BLaER1 (cell line): ENCODE measurements at regions not wholly inside any gene's neighbourhood (a gene's known extent, or its start where the extent isn't known, plus 50 kb on each side); places are given as distances from the start of the nearest gene placed in this dataset.

ENCODE experiments used
- H3K27ac ChIP-seq: shearing (Covaris generic); formaldehyde crosslinking; 2 replicates; pipeline ENCODE4 v1.8.1; 2022
- H3K27me3 ChIP-seq: shearing (Covaris generic); formaldehyde crosslinking; 2 replicates; pipeline ENCODE4 v1.8.1; 2022
- H3K36me3 ChIP-seq: shearing (Covaris generic); formaldehyde crosslinking; 2 replicates; pipeline ENCODE4 v1.8.1; 2022
- H3K4me1 ChIP-seq: shearing (Covaris generic); formaldehyde crosslinking; 2 replicates; pipeline ENCODE4 v1.8.1; 2022
- H3K4me2 ChIP-seq: shearing (Covaris generic); formaldehyde crosslinking; 2 replicates; pipeline ENCODE4 v1.8.1; 2022
- H3K4me3 ChIP-seq: shearing (Covaris generic); formaldehyde crosslinking; 2 replicates; pipeline ENCODE4 v1.8.1; 2022
- H3K9ac ChIP-seq: shearing (Covaris generic); formaldehyde crosslinking; 2 replicates; pipeline ENCODE4 v1.8.1; 2022
- H3K9me3 ChIP-seq: shearing (Covaris generic); formaldehyde crosslinking; 2 replicates; pipeline ENCODE4 v1.8.1; 2022
- H4K20me1 ChIP-seq: shearing (Covaris generic); formaldehyde crosslinking; 2 replicates; pipeline ENCODE4 v1.8.1; 2022
- Cebpa-rat ChIP-seq: shearing (Covaris generic); IDR thresholded peaks from 2 replicates; pipeline ENCODE4 v1.8.1; 2022

- no peaks in the 10 kb centered on the region for H4K20me1 ChIP-seq
- H3K4me1 ChIP-seq, result no peaks in the 10 kb centered on the region
- no peak overlapping the region for H3K27ac ChIP-seq
- no peaks in the 10 kb centered on the region for H3K36me3 ChIP-seq
- no peak for TF ChIP-seq Cebpa-rat
- peaks cover 16% of the 10 kb centered on the region for H3K9me3 ChIP-seq
- no peak overlapping the region for H3K9ac ChIP-seq
- H3K4me3 ChIP-seq, result no peak overlapping the region
- H3K27me3 ChIP-seq, result no peaks in the 10 kb centered on the region
- H3K4me2 ChIP-seq, result no peak overlapping the region
These were observed 307.7 kb downstream of the LMO4 start for GRCh38 chr1:87636198-87636892.

GRCh38 chr1:87638636-87639035 lies 310.0 kb downstream of the LMO4 start:
- Histone ChIP-seq H3K27ac (no peak overlapping the region), H3K4me3 (no peak overlapping the region), H4K20me1 (no peaks in the 10 kb centered on the region), H3K4me1 (no peaks in the 10 kb centered on the region), H3K36me3 (no peaks in the 10 kb centered on the region), H3K4me2 (no peak overlapping the region), H3K9me3 (peaks cover 16% of the 10 kb centered on the region), H3K27me3 (no peaks in the 10 kb centered on the region), H3K9ac (no peak overlapping the region)
- TF ChIP-seq Cebpa-rat, result no peak

- H3K9ac ChIP-seq, result no peak overlapping the region
- no peaks in the 10 kb centered on the region for H3K9me3 ChIP-seq
- H3K27me3 ChIP-seq, result no peaks in the 10 kb centered on the region
- H3K4me3 ChIP-seq, result no peak overlapping the region
- 0 out of 2 replicates have a peak, but pooled peaks cover 6% of the 10 kb centered on the region for H3K4me1 ChIP-seq
- TF ChIP-seq Cebpa-rat, result no peak
- H4K20me1 ChIP-seq, result no peaks in the 10 kb centered on the region
- no peak overlapping the region for H3K4me2 ChIP-seq
- no peak overlapping the region for H3K27ac ChIP-seq
- H3K36me3 ChIP-seq, result no peaks in the 10 kb centered on the region
These were observed 313.3 kb downstream of the LMO4 start for GRCh38 chr1:87641996-87642395.

GRCh38 chr1:87642581-87643221 lies 314.0 kb downstream of the LMO4 start:
- Histone ChIP-seq H3K27ac (no peak overlapping the region), H3K4me2 (no peak overlapping the region), H3K9ac (no peak overlapping the region), H3K4me3 (no peak overlapping the region), H3K9me3 (no peaks in the 10 kb centered on the region), H3K36me3 (no peaks in the 10 kb centered on the region), H4K20me1 (no peaks in the 10 kb centered on the region), H3K27me3 (no peaks in the 10 kb centered on the region), H3K4me1 (0 out of 2 replicates have a peak, but pooled peaks cover 6% of the 10 kb centered on the region)
- no peak for TF ChIP-seq Cebpa-rat

GRCh38 chr1:87644033-87644578 lies 315.4 kb downstream of the LMO4 start:
- no peak overlapping the region for H3K4me2 ChIP-seq
- no peaks in the 10 kb centered on the region for H3K36me3 ChIP-seq
- TF ChIP-seq Cebpa-rat, result no peak
- no peaks in the 10 kb centered on the region for H3K9me3 ChIP-seq
- H4K20me1 ChIP-seq, result no peaks in the 10 kb centered on the region
- no peak overlapping the region for H3K27ac ChIP-seq
- H3K4me1 ChIP-seq, result 0 out of 2 replicates have a peak, but pooled peaks cover 6% of the 10 kb centered on the region
- H3K27me3 ChIP-seq, result no peaks in the 10 kb centered on the region
- H3K9ac ChIP-seq, result no peak overlapping the region
- no peak overlapping the region for H3K4me3 ChIP-seq

- 0 out of 2 replicates have a peak, but pooled peaks cover 6% of the 10 kb centered on the region for H3K4me1 ChIP-seq
- H3K27ac ChIP-seq, result no peak overlapping the region
- no peaks in the 10 kb centered on the region for H3K36me3 ChIP-seq
- no peak overlapping the region for H3K4me3 ChIP-seq
- no peaks in the 10 kb centered on the region for H3K27me3 ChIP-seq
- no peaks in the 10 kb centered on the region for H3K9me3 ChIP-seq
- no peaks in the 10 kb centered on the region for H4K20me1 ChIP-seq
- TF ChIP-seq Cebpa-rat, result no peak
- H3K4me2 ChIP-seq, result no peak overlapping the region
- no peak overlapping the region for H3K9ac ChIP-seq
These were observed 316.0 kb downstream of the LMO4 start for GRCh38 chr1:87644579-87645190.

GRCh38 chr1:87647430-87648177 lies 318.9 kb downstream of the LMO4 start:
- no peaks in the 10 kb centered on the region for H4K20me1 ChIP-seq
- no peak overlapping the region for H3K4me2 ChIP-seq
- H3K27me3 ChIP-seq, result no peaks in the 10 kb centered on the region
- H3K27ac ChIP-seq, result no peak overlapping the region
- 0 out of 2 replicates have a peak, but pooled peaks cover 6% of the 10 kb centered on the region for H3K4me1 ChIP-seq
- no peak for TF ChIP-seq Cebpa-rat
- no peaks in the 10 kb centered on the region for H3K9me3 ChIP-seq
- H3K36me3 ChIP-seq, result no peaks in the 10 kb centered on the region
- no peak overlapping the region for H3K9ac ChIP-seq
- H3K4me3 ChIP-seq, result no peak overlapping the region

GRCh38 chr1:87648323-87649119 lies 319.8 kb downstream of the LMO4 start:
- Histone ChIP-seq H3K4me3 (no peak overlapping the region), H4K20me1 (no peaks in the 10 kb centered on the region), H3K9ac (no peak overlapping the region), H3K4me2 (no peak overlapping the region), H3K36me3 (no peaks in the 10 kb centered on the region), H3K9me3 (no peaks in the 10 kb centered on the region), H3K4me1 (0 out of 2 replicates have a peak, but pooled peaks cover 6% of the 10 kb centered on the region), H3K27me3 (no peaks in the 10 kb centered on the region), H3K27ac (no peak overlapping the region)
- no peak for TF ChIP-seq Cebpa-rat

GRCh38 chr1:87650306-87650705 lies 321.6 kb downstream of the LMO4 start:
- H3K27ac ChIP-seq, result no peak overlapping the region
- H3K4me2 ChIP-seq, result no peak overlapping the region
- TF ChIP-seq Cebpa-rat, result no peak
- no peaks in the 10 kb centered on the region for H3K9me3 ChIP-seq
- H3K4me1 ChIP-seq, result 0 out of 2 replicates have a peak, but pooled peaks cover 7% of the 10 kb centered on the region
- H3K36me3 ChIP-seq, result no peaks in the 10 kb centered on the region
- no peaks in the 10 kb centered on the region for H3K27me3 ChIP-seq
- H3K4me3 ChIP-seq, result no peak overlapping the region
- H4K20me1 ChIP-seq, result no peaks in the 10 kb centered on the region
- no peak overlapping the region for H3K9ac ChIP-seq
